Kidney (tissue), 13 donors: ENCODE measurements at regions not wholly inside any gene's neighbourhood (a gene's known extent, or its start where the extent isn't known, plus 50 kb on each side); places are given as distances from the start of the nearest gene placed in this dataset.

Experiments used
- DNase-seq, 5 donors: peaks; one replicate each; pipeline ENCODE4 v3.0.0-alpha.2; 2013 to 2020
- FAIRE-seq: peaks from 2 replicates; lab custom pipeline; 2012; peaks lifted over from hg19 to GRCh38; lab: Jason Lieb, UNC
- H3K27ac ChIP-seq, 2 donors: one replicate each; pipeline ENCODE4 v1.7.0; 2013; ENCODE audit warnings: low read depth in 2 of 2, low read length in 2 of 2, inconsistent platforms in 1 of 2
- H3K27me3 ChIP-seq: one replicate; pipeline ENCODE4 v1.7.1; 2013; ENCODE audit warnings: low read length, inconsistent platforms; ENCODE audit not compliant: control insufficient read depth, insufficient read depth
- H3K36me3 ChIP-seq, 3 donors: one replicate each; pipeline versions ENCODE4 v1.7.0 to v1.7.1; 2013; ENCODE audit warnings: low read length in 3 of 3, control low read depth in 1 of 3, inconsistent platforms in 1 of 3; ENCODE audit not compliant: insufficient read depth in 3 of 3, control insufficient read depth in 2 of 3
- H3K4me1 ChIP-seq, 3 donors: one replicate each; pipeline versions ENCODE4 v1.7.0 to v1.7.1; 2013; ENCODE audit warnings: low read length in 3 of 3, inconsistent platforms in 1 of 3, low read depth in 1 of 3; ENCODE audit not compliant: control insufficient read depth in 2 of 3, insufficient read depth in 2 of 3
- H3K4me3 ChIP-seq, 3 donors: one replicate each; pipeline versions ENCODE4 v1.7.0 to v1.8.1; 2013; ENCODE audit warnings: low read length in 3 of 3, control low read depth in 1 of 3, inconsistent platforms in 1 of 3
- H3K9ac ChIP-seq, 3 donors: one replicate each; pipeline versions ENCODE4 v1.7.0 to v1.7.1; 2013; ENCODE audit warnings: low read length in 3 of 3, control low read depth in 1 of 3, inconsistent platforms in 1 of 3
- H3K9me3 ChIP-seq, 3 donors: one replicate each; pipeline versions ENCODE4 v1.7.0 to v1.7.1; 2013; ENCODE audit warnings: low read length in 3 of 3, control low read depth in 1 of 3, inconsistent platforms in 1 of 3; ENCODE audit not compliant: control insufficient read depth in 2 of 3, insufficient read depth in 1 of 3
- CTCF ChIP-seq: IDR thresholded peaks from 3 replicates; pipeline ENCODE4 v1.5.1; 2012; ENCODE audit warnings: mild to moderate bottlenecking, moderate library complexity, borderline replicate concordance; ENCODE audit not compliant: insufficient read depth; ENCODE audit errors: extremely low read depth
- intact Hi-C: fragments of 100-400 bp; cut with DNase I; formaldehyde crosslinking; loops from one replicate; pipeline ENCODE4 v1.11.1; 2022
- donor health status: control.
- donor health status: control.
- donor health status: control.
- donor health status: control.
- donor health status: control.
- donor health status: DM: yes; HTN: yes; CAD: no.
- donor health status: Normal renal cell carcinoma (clear cell type).

GRCh38 chr5:54672871-54673270, 155.3 kb downstream of the SNX18 start:
- DNase-seq (no peak), FAIRE-seq (no peak)
- H3K27ac ChIP-seq: no peak overlapping the region
- intact Hi-C loops: no loop called here
- no peak overlapping the region for H3K4me3 ChIP-seq
- H3K9ac ChIP-seq: no peak overlapping the region
- no peaks in the 10 kb centered on the region for H3K27me3 ChIP-seq
- H3K4me1 ChIP-seq: no peaks in the 10 kb centered on the region
- H3K9me3 ChIP-seq: peaks cover 0 to 10% (median 3%) of the 10 kb centered on the region in 3 donors
- no peak for TF ChIP-seq CTCF
- no peaks in the 10 kb centered on the region for H3K36me3 ChIP-seq

GRCh38 chr5:54671681-54672080, 154.1 kb downstream of the SNX18 start:
- H3K4me3 ChIP-seq: no peak overlapping the region
- no peak overlapping the region for H3K27ac ChIP-seq
- H3K9ac ChIP-seq: no peak overlapping the region
- H3K36me3 ChIP-seq: no peaks in the 10 kb centered on the region
- H3K9me3 ChIP-seq: peaks cover 0 to 12% (median 3%) of the 10 kb centered on the region in 3 donors
- FAIRE-seq (no peak), DNase-seq (no peak)
- no peaks in the 10 kb centered on the region for H3K4me1 ChIP-seq
- intact Hi-C loops: no loop called here
- TF ChIP-seq CTCF: no peak
- no peaks in the 10 kb centered on the region for H3K27me3 ChIP-seq

- H3K4me1 ChIP-seq: no peaks in the 10 kb centered on the region
- DNase-seq (no peak), FAIRE-seq (no peak)
- intact Hi-C loops: no loop called here
- TF ChIP-seq CTCF: no peak
- H3K36me3 ChIP-seq: no peaks in the 10 kb centered on the region
- peaks cover 0 to 12% (median 3%) of the 10 kb centered on the region in 3 donors for H3K9me3 ChIP-seq
- no peak overlapping the region for H3K27ac ChIP-seq
- H3K9ac ChIP-seq: no peak overlapping the region
- H3K4me3 ChIP-seq: no peak overlapping the region
- H3K27me3 ChIP-seq: no peaks in the 10 kb centered on the region
Measured at GRCh38 chr5:54671111-54671531, 153.6 kb downstream of the SNX18 start.

- Histone ChIP-seq H3K4me1 (no peaks in the 10 kb centered on the region), H3K4me3 (no peak overlapping the region), H3K27me3 (no peaks in the 10 kb centered on the region), H3K9ac (no peak overlapping the region), H3K36me3 (no peaks in the 10 kb centered on the region), H3K27ac (no peak overlapping the region), H3K9me3 (peaks cover 0 to 12% (median 3%) of the 10 kb centered on the region in 3 donors)
- no peak for TF ChIP-seq CTCF
- intact Hi-C loops: no loop called here
- no peak for FAIRE-seq
- no peak for DNase-seq
Measured at GRCh38 chr5:54670281-54670680, 152.7 kb downstream of the SNX18 start.
